GM19452 (cell line): ENCODE measurements at regions not wholly inside any gene's neighbourhood (a gene's known extent, or its start where the extent isn't known, plus 50 kb on each side); places are given as distances from the start of the nearest gene placed in this dataset.

Experiments used
- ATAC-seq: cut with Tn5 transposase; IDR thresholded peaks from one replicate; pipeline ENCODE4 v1.9.1; 2021; ENCODE audit not compliant: unreplicated experiment

DNA sequence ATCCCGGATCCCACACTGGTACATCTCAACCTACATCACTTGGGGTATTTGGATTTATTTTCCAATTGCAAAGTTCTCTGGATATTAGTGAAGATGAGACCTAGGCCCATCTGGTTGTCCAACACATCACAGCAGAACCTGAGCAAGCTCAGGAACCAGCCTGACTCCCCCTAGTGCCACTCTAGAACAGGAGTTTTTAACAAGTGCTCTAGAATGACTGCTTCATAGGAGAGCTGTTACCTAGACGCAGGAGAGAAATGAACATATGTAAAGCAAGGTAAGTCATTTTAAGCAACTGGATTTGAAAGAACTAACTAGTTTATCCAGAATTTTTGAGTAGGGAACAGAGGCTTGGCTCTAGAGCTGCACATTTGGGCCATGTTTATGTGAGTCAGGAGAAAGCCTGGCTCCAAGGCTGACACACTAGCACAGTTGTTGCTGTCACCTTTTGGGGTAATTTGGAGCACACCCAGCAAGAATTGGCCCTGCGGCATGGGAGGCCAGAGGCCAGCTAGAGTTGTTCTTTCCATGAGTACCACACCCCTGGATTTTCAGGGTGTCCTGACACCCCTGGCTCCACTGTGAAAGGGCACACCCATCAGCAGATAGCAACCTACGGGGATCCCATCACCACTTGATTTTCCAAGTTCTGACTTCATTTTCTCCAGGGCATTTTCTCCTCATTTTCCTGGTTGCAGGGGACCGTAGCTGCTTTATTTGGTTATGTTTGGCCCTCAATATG lies 110.9 kb upstream of the LPAR1 start:
- ATAC-seq, result no peak

DNA sequence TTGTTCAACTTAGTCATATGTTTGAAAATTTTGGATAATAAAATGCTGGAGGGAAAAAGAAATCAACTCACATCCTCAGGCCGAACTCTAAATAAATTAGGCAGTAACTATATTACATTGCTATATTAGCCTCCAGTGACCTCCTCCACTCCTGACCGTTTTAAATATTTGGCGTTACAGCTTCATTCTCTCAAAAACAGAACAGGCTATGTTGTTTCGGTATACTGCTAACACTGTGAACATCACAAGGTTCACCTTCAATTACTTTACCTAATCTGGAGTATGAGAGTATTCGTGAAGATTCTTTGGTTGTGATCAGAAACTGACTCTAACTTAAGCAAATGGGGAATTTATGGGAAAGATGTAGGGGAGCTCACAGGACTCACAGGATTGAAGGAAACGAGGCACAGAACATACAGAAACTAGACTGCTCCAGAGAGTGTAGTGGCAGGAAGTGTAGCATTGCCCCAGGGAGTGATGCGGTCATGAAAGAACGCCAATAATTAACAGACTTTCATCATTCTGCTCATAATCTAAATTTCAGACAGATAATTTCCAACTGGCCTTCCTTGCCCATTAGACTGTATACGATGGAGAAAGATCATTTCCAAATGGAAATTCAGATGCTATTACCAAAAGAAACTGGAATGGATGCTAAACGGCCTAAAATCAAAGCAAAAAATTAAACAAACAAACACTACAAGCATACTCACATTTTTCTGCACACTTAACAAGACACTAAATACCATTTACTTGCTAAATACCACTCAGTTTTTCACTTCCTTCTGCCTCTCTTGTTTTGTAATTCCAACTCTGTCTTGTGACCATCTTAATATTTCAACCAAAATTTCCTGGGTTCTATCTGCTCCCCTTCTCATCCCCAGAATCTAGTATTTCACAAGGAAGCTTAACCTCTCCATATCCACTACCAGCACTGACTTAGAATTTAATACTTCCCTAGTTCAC lies 110.1 kb upstream of the LPAR1 start:
- peak; percentile 79 for ATAC-seq

DNA sequence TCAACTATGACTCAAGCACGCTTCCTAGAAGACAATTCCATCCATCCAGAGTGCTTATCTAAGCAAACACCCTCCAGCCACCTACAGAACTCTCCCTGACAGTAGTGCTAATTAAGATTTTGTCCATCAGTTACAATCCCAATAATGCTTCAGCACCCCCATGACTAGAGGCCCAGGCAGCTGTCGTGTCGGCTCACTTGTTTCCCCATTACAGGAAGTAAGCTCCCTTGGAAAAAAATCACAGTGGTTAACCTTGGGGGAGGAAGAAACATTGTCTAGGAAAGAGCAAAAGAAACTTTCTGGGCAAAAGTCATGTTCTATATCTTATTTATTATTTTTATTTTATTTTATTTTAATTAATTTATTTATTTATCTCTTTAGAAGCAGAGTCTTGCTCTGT lies 108.8 kb upstream of the LPAR1 start:
- ATAC-seq, result no peak

DNA sequence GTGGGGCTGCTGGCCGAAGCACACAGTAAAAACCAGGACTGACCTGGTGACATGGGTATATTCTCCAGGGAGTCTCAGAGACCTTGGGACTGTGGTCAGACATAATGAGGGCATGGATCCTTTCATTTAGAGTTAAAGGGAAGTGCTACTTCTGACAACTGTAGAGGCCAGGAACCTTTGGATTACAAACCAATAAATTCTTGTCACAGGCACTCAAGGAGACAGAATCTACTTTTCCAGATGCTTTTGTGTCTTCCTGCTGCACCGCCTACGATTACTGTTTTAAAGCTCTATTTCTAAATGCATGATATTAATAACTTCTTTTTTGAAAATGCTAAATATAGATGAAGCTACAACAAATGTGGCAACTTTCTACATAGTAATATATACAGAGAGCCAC lies 106.5 kb upstream of the LPAR1 start:
- no peak for ATAC-seq

DNA sequence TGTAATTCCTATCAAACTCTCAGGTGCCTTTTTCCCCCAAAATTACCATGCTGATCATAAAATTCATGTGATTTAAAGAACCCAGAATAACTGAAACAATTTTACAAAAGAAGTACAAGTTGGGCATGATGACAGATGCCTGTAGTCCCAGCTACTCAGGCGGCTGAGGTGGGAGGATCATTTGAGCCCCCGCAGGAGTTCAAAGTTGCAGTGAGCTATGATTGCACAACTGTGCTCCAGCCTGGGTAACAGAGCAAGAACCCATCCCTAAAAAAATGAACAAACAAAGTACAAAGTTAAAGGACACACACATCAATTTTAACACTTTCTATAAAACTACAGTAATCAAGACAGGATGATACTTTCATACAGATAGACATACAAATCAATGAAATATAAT lies 97.9 kb upstream of the LPAR1 start:
- no peak for ATAC-seq

DNA sequence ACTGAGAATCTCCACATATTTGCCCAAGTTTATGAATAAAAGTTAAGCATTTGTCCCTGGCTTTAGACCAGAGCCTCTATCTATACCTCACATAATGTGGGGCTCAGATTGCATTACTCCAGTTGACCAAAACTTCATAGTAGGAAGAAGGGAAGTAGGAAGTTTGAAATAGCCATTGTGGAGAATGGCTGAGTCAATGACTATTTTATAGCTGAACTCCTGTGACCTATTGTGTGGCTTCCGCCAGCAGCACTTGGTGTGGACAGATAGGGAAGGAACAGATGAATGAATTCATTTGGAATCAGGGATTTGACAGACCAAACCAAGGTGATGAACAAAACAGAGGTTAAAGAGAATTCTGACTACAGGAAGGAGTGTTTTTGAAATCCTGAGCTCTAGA lies 92.9 kb upstream of the LPAR1 start:
- ATAC-seq, result no peak

DNA sequence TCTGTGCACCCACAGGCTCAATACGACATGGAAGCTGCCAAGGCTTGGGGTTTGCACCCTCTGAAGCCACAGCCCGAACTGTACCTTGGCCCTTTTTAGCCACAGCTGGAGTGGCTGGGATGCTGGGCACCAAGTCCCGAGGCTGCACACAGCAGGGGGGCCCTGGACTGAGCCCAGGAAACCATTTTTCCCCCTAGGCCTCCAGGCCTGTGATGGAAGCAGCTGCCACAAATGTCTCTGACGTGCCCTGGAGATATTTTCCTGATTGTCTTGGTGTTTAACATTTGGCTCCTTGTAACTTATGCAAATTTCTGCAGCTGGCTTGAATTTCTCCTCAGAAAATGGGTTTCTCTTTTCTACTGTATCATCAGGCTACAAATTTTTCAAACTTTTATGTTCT lies 82.3 kb upstream of the LPAR1 start:
- no peak for ATAC-seq

DNA sequence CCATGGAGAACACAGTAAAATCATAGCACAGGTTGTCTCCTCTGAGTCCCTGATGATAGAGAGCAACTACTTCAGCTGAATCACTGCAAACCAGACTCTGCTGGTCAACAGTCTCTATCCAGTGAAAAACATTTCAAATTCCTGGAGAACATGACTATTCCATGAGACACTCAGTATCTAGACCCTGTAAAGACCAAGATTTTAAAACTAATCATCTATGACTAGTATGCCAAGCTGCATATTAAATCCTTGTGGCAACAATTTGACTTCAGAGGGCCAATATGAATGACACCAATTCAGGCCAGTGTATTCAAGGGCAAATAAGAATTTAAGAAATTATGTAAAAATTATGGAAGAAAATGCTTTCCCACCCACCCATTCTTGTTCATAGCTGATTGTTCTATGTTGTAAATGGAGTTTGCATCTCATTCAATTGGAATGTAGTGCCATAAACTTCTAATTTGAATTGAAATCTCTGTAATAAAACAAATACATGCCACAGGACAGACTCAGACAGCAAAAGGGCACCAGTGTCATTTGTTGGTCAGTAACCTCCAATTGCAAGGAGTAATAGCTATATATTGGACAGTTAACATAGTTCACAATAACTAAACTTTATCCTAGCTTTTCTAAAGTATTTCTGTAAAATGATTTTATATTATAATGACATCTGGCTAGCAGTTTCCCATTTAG lies 80.1 kb upstream of the LPAR1 start:
- no peak for ATAC-seq

DNA sequence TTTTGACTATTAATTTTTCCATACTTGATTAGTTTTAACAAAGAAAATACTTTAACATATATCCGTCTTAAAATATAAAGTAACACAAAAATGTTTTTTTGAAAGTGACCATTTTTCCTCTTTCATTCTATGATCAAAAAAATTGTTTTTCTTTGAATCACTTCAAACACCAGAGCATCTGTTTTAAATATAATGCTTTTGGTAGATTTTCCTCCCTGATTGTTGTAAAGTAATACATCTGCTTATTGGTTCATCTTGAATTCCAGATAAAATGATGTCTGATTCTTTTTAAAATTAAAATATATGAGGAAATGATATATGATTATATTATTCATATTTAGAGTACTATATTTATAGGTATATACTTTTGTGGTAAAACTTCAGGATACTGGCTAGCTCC lies 76.2 kb upstream of the LPAR1 start:
- no peak for ATAC-seq

DNA sequence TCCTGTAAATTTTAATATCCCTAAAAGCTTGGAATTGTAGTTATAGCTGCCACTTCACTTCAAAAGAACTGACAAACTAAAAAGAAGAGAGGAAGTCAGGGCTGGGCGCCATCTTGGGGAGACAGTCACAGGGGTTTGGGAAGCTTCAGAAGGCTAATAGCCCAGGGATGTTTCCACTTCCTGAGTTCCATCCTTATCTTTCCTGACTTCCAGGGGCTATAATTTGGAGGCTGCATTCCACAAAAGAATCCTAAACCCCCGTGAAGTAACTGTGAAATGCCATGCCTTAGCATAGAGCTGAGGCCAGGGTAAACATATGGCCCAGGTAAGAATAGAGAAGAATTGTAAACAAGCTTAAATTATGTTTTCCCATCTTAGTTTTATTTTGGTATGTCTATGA lies 75.4 kb upstream of the LPAR1 start:
- ATAC-seq, result no peak

DNA sequence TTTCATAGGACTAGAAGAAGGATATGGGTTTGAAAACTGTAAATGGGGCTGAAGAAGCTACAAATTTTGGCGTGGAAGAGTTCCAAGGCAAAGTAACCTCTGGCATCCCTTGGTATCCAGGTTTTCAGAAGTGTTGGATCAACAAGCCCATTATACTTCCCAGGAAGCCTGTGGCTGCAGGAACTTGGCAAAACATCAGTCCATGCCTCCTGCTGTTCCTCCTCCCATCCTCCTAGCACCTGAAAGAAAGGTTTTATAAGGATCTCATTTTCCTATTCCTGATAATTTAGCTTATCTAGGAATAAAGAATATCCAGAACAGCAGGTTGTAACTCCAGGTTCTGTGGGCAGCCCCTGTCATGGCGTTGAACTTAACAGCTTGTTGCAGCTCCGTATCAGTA lies 72.5 kb upstream of the LPAR1 start:
- no peak for ATAC-seq

DNA sequence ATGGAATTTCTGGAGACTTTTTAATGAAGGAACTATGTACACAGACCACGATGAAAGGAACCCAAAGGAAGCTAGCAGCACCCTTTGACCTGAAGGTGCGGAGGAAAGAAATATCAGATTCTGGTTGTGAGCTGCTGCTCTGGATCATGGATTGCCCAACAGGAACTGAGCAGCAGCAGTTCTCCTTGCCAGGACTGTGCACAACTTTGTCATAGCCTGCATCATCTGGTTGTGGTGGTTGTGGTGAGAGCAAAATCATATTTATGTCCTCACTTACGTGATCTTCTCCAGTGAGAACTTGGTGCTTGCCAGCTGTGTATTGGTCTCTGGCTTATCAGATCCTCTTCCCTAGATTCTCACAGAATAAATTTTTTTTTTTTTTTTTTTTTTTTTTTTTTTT lies 70.7 kb upstream of the LPAR1 start:
- ATAC-seq, result no peak

DNA sequence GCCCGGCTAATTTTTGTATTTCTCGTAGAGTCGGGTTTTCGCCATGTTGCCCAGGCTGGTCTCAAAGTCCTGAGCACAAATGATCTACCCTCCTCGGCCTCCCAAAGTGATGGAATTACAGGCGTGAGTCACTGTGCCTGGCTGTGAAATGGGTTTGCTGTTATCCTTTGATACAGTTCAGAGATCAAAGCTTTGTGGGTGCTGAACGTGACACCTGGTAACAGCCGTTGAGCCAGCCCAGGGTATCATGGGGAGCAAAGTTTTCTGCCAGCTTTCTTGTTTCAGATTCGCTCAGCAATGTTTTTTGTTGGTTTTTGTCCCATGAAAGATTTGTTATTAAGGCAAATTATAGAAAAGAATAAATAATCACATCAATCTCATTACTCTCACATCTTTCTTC lies 68.9 kb upstream of the LPAR1 start:
- no peak for ATAC-seq

DNA sequence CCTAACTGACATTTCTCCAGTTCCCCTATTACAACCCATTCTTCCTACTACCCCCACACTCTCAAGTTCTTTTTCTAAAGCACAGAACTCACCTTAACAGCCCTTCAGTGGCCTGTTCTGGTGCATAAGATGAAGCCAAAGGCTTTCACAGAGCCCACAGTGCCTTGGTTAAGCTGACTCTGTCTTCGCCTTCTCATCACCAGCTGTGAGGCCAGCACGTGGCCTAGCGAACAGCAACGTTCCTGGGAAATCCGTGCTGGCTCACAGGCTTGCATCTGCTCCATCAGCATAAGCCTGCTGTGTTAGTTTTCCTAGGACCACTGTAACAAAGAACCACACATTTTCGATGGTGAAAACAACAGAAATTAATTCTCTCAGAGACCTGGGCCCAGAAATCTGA lies 67.9 kb upstream of the LPAR1 start:
- ATAC-seq, result no peak

DNA sequence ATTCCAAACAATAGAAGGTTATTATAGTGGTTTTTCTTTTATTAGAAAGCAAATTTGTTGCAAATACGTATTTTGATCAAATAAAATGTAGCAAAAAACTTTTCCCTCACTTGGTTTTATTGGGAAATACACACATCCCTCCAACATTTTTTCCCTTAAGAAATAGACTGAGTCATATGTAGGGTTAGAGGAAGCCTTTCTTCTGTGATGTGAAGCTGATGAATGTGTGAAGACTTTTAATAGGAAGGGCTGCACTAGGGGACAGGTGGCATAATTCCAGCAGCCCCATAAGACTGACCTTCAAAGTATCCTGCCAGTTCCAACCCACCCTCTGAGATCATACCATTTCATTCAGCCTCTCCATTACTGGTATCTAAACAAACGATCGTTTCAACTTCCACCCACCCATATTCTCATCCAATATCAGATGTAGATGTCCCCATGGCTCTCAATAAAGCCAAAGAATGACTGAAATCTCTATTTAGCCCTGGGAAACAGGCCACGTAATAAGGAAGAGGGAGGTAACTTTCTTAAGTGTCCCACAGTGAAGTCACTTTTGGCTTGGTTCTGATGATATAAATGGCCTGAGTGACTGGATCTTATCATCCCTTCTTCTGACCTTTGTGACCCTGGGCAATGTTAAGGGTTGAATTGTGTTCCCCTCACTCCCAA lies 64.7 kb upstream of the LPAR1 start:
- no peak for ATAC-seq

DNA sequence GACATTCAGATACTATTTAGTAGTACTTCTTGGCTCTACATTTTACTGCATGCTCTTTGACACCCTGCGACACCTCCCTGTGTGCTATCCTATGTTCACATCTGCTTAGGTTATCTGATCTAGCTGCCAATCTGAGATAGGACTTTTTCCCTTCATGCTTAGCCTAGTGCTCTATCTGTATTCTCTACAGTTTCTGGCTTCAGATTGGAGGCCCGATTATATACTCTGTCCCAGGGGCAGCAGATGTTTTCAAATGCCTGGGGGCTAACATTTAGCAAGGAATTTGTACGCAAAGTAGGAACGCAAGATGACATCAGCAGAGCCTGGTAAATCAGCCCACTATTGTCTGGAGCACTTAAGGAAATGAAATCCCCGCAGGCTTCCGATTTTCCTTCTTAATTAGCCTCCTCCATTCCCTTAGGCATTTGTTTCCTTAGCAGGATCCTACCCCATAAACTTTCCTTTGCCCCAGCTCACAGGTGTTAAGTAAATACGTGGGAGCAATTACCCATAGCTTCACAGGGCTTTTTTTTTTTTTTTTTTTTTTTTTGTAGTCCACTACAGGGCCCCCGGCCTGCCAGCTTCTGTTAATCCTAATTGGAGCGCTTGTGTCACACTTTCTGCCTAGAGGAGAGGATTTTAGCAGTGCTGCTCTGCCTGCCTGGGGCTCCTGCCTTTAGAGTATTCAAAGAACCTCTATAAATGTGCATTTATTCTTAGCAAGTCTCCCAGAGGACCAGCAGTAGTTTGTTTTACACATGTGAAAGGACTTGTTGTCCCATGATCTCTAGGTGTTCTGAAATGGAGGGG lies 61.1 kb upstream of the LPAR1 start:
- no peak for ATAC-seq

DNA sequence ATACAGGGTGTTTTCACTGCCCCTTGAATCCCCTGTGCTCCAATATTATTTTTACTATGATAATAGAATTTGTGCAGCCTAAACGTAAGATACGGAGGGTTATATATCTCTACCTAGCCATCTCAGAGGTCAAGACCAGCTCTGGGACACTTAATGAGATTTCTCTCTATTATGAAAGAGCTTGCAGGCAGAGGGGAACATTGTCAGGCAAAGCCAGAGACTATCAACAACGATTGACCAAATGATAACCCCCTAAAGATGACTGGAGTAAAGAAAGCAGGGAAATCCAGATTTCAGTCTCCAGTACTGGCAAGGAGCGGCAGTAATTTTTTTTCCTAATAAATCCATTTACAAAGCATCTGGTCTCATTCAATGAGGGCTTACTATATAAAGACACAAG lies 59.8 kb upstream of the LPAR1 start:
- no peak for ATAC-seq

DNA sequence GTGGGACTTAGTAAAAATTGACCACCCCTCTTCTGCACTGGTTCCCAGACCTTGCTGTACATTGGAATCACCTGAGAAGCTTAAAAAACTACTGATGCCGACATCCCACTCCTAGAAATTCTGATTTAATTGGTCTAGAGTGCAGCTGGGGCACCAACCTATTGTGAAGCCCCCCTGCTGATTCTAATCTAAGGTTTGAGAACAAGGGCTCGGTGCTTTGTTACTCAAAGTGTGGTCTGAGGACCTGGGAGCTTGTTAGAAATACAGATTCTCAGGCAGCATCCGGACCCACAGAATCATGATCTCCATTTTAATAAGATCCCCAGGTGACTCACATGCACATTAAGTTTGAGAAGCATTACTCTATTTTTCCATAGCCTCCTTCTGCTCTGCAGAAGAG lies 57.8 kb upstream of the LPAR1 start:
- ATAC-seq, result no peak

DNA sequence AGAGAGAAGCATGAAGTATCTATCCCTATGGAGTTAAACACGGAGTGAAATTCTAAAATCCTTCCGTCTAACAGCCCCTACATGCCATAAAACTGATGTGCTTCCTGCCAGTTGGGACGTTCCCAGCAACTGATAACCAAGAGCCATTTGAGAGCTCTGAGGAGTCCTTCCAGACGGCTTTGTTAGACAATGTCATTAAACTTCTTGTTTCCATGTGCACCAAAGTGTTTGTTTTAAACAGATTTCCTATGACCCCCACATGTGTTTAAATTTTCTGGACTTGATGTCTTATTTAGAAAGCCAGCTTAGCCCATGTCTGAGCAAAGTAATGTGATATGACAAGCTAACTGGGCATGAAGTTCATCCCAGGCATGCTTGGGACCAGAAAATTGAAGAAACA lies 57.2 kb upstream of the LPAR1 start:
- no peak for ATAC-seq

DNA sequence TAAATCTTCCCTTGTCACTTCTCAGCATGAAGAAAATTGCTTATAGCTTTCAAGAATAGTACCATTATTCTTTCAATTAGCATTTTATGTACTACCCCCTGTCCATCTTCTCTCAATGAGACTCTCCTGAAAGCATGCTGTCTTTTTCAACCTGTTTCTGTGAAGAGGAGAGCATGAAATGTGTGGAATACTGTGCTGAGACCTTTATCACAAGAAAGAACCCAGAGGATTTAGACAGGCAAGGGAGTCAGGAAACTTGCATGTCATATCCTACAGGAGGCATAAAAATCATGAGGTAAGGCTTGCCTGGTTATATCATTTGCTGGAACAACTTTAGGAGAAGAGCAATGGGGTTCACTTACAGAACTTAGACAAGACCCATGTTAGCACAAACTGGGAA lies 56.7 kb upstream of the LPAR1 start:
- no peak for ATAC-seq
